SK-N-SH (cell line): ENCODE measurements at regions not wholly inside any gene's neighbourhood (a gene's known extent, or its start where the extent isn't known, plus 50 kb on each side); places are given as distances from the start of the nearest gene placed in this dataset.

Experiments used
- CTCF ChIA-PET: fragments of 300-600, 350-600 bp; formaldehyde crosslinking; extraction: SDS; loops from one replicate; lab custom pipeline; 2021; lab: Yijun Ruan, JAX
- POLR2A ChIA-PET: fragments of 350-600 bp; sonication (Branson Sonifier 250); formaldehyde crosslinking; extraction: SDS; loops from one replicate; lab custom pipeline; 2020; ENCODE audit warnings: antibody characterized with exemption, inconsistent platforms; lab: Yijun Ruan, JAX
- DNase-seq: peaks from one replicate; pipeline ENCODE4 v3.0.0; 2012
- H2AFZ ChIP-seq: fragments of 200-600 bp; sonication (generic); 2 replicates; pipeline ENCODE4 v1.8.1; 2016; ENCODE audit warnings: antibody characterized with exemption, mild to moderate bottlenecking, low read depth
- H3F3A ChIP-seq: fragments of 200-600 bp; sonication (generic); replicated peaks from 2 replicates; pipeline ENCODE3; 2016; ENCODE audit warnings: antibody characterized with exemption, mild to moderate bottlenecking; ENCODE audit not compliant: insufficient read depth
- H3K27ac ChIP-seq, 2 experiments: fragments of 200-500 bp in 1 of 2; fragments of 200-600 bp in 1 of 2; sonication (Bioruptor generic) in 1 of 2; sonication (generic), shearing (Covaris generic) in 1 of 2; 2 replicates each; pipeline versions ENCODE4 v1.5.1 to v1.6.1; 2014 to 2016; ENCODE audit warnings: low read depth in 2 of 2, inconsistent platforms in 1 of 2, low read length in 1 of 2, mild to moderate bottlenecking in 1 of 2, mixed read lengths in 1 of 2
- H3K27me3 ChIP-seq: fragments of 200-600 bp; sonication (generic), shearing (Covaris generic); 2 replicates; pipeline ENCODE4 v1.6.1; 2016; ENCODE audit warnings: mixed run types; ENCODE audit not compliant: insufficient read depth
- H3K36me3 ChIP-seq, 2 experiments: fragments of 200-500 bp in 1 of 2; fragments of 200-600 bp in 1 of 2; sonication (Bioruptor generic) in 1 of 2; sonication (generic) in 1 of 2; replicated peaks in 1 of 2; 2 replicates each; pipeline versions ENCODE3 to v1.5.1; 2014 to 2016; ENCODE audit warnings: low read length in 1 of 2, mild to moderate bottlenecking in 1 of 2; ENCODE audit not compliant: insufficient read depth in 2 of 2, control insufficient read depth in 1 of 2
- H3K4me1 ChIP-seq, 2 experiments: fragments of 200-500 bp in 1 of 2; fragments of 200-600 bp in 1 of 2; sonication (Bioruptor generic) in 1 of 2; sonication (generic), shearing (Covaris generic) in 1 of 2; 2 replicates each; pipeline versions ENCODE4 v1.5.1 to v1.6.1; 2014 to 2016; ENCODE audit warnings: low read depth in 1 of 2, low read length in 1 of 2, mixed run types in 1 of 2; ENCODE audit not compliant: insufficient read depth in 2 of 2, control insufficient read depth in 1 of 2
- H3K4me2 ChIP-seq: fragments of 200-600 bp; sonication (generic), shearing (Covaris generic); 2 replicates; pipeline ENCODE4 v1.6.1; 2017; ENCODE audit warnings: mixed run types
- H3K4me3 ChIP-seq, 2 experiments: fragments of 200-500 bp in 1 of 2; fragments of 200-600 bp in 1 of 2; sonication (Bioruptor generic) in 1 of 2; sonication (generic), shearing (Covaris generic) in 1 of 2; 2 replicates each; pipeline versions ENCODE4 v1.5.1 to v1.8.1; 2014 to 2016; ENCODE audit warnings: low read depth in 2 of 2, inconsistent platforms in 1 of 2, low read length in 1 of 2, mild to moderate bottlenecking in 1 of 2, mixed read lengths in 1 of 2, moderate library complexity in 1 of 2
- H3K79me2 ChIP-seq: fragments of 200-600 bp; sonication (generic); 2 replicates; pipeline ENCODE4 v1.8.1; 2017; ENCODE audit warnings: mild to moderate bottlenecking; ENCODE audit not compliant: insufficient read depth
- H3K9ac ChIP-seq: fragments of 200-600 bp; sonication (generic); 2 replicates; pipeline ENCODE4 v1.6.1; 2017; ENCODE audit warnings: mixed run types
- H3K9me2 ChIP-seq: fragments of 200-600 bp; sonication (generic); 2 replicates; pipeline ENCODE4 v1.6.1; 2017; ENCODE audit warnings: mixed run types
- H3K9me3 ChIP-seq: fragments of 200-600 bp; sonication (generic); 2 replicates; pipeline ENCODE4 v1.6.1; 2017; ENCODE audit warnings: mixed run types, mild to moderate bottlenecking, moderate library complexity
- H4K20me1 ChIP-seq: fragments of 200-600 bp; sonication (generic); 2 replicates; pipeline ENCODE4 v1.6.1; 2017; ENCODE audit warnings: mild to moderate bottlenecking, mixed run types; ENCODE audit not compliant: insufficient read depth
- CHD2 ChIP-seq: fragments of 150-350 bp; IDR thresholded peaks from 2 replicates; pipeline ENCODE4 v1.6.1; 2018; ENCODE audit warnings: low read length; ENCODE audit not compliant: partially characterized antibody
- EP300 ChIP-seq, 2 experiments: IDR thresholded peaks; 2 replicates each; pipeline versions ENCODE4 v1.4.0 to v1.6.1; 2012; ENCODE audit warnings: borderline replicate concordance in 1 of 2, low read depth in 1 of 2, low read length in 1 of 2
- MXI1 ChIP-seq: IDR thresholded peaks from 2 replicates; pipeline ENCODE4 v1.6.1; 2012; ENCODE audit warnings: mild to moderate bottlenecking, low read depth, low read length, improper control_type of control experiment
- NFIC ChIP-seq: IDR thresholded peaks from 2 replicates; pipeline ENCODE4 v1.4.0; 2012; ENCODE audit warnings: borderline replicate concordance
- NRF1 ChIP-seq: IDR thresholded peaks from 2 replicates; pipeline ENCODE4 v1.6.1; 2012; ENCODE audit warnings: low read depth, mild to moderate bottlenecking, low read length
- RCOR1 ChIP-seq: fragments of 150-350 bp; IDR thresholded peaks from 2 replicates; pipeline ENCODE4 v1.6.1; 2017; ENCODE audit warnings: antibody characterized with exemption, low read length
- RFX5 ChIP-seq: IDR thresholded peaks from 2 replicates; pipeline ENCODE4 v1.6.1; 2012; ENCODE audit warnings: mild to moderate bottlenecking, improper control_type of control experiment, low read length
- RXRA ChIP-seq: IDR thresholded peaks from 2 replicates; pipeline ENCODE4 v1.4.0; 2012; ENCODE audit warnings: low read depth, mild to moderate bottlenecking, borderline replicate concordance
- SMC3 ChIP-seq: IDR thresholded peaks from 2 replicates; pipeline ENCODE4 v1.6.1; 2012; ENCODE audit warnings: low read depth, low read length, improper control_type of control experiment
- TCF12 ChIP-seq: IDR thresholded peaks from 2 replicates; pipeline ENCODE4 v1.4.0; 2012
- YY1 ChIP-seq: IDR thresholded peaks from 2 replicates; pipeline ENCODE4 v1.4.0; 2012; ENCODE audit warnings: low read depth, mild to moderate bottlenecking
- WGBS: methylation state at CpG from one replicate; pipeline ENCODE4 v1.1.6; 2017; ENCODE audit warnings: low lambda C conversion rate; 5-methylcytosine and 5-hydroxymethylcytosine counted together
- TF ChIP-seq, protein P1 (sequence below): IDR thresholded peaks from 2 replicates; pipeline ENCODE4; 2012
- TF ChIP-seq, protein P2 (sequence below): fragments of 150-350 bp; IDR thresholded peaks from 2 replicates; pipeline ENCODE4 v1.6.1; 2016; ENCODE audit warnings: mild to moderate bottlenecking, low read depth, low read length
- TF ChIP-seq, protein P3 (sequence below): fragments of 150-350 bp; IDR thresholded peaks from 2 replicates; pipeline ENCODE4 v1.6.1; 2017; ENCODE audit warnings: antibody characterized with exemption, low read length, low read depth, borderline replicate concordance

DNA sequence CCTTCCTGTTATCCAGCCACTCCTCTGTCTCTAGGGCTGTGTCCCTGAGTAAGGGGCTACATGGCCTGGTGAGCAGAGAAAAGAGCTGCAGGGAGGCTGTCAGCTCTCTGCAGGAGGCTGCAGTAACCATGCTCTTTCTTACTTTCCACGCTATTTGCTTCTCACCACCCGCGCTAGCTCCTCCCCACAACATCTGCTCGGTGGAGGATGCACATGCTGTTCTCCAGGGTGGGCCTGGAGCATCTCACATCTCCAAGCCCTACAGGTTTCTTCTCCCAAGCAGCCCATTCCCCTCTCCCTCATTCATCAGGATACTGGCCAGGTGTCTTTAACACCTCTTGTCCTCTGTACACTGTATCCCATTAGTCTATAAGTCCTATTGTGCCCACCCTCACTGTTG is 103.8 kb downstream of the IER5 start (continued):
- TF ChIP-seq SMC3, result no peak
- TF ChIP-seq TCF12, result no peak
- no peak for TF ChIP-seq YY1
- no peak for TF ChIP-seq EP300 (IDR thresholded peaks at IDR 0.05; ENCODE audit: borderline replicate concordance in 1 of 2, low read depth in 1 of 2, low read length in 1 of 2)
- TF ChIP-seq, protein P1, sequence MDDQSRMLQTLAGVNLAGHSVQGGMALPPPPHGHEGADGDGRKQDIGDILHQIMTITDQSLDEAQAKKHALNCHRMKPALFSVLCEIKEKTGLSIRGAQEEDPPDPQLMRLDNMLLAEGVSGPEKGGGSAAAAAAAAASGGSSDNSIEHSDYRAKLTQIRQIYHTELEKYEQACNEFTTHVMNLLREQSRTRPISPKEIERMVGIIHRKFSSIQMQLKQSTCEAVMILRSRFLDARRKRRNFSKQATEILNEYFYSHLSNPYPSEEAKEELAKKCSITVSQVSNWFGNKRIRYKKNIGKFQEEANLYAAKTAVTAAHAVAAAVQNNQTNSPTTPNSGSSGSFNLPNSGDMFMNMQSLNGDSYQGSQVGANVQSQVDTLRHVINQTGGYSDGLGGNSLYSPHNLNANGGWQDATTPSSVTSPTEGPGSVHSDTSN, result no peak
- TF ChIP-seq RXRA, result no peak

DNA sequence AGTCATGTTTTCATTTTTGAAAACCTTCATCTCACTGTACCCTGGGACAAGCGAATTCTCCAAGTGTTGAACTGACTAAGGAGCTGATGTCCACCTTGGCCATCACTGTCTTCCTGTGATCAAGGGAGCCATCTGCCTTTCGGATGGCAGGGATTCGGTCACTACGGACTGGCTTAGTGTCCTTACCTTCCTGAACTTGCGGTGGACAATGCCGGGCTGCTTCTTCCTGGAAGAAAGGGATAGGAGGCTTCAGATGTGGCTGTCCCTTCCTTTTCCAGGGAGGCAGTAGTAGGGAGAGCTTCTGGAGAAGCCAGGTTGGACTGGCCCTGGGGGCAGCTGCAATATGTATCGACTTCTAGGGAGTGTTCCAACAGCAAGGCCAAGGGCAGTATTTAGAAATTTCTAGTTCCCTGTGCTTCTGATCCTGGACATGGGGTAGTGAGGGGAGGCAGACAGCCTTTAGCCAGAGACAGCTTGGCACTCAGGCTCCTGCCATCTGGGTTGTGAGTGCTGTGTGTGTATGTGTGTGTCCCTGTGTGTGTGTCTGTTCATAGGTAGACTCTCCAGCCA is 114.6 kb downstream of the IER5 start:
- DNase-seq, result no peak
- POLR2A ChIA-PET, result no interaction called here
- Histone ChIP-seq H2AFZ (no peak overlapping the region), H4K20me1 (no peaks in the 10 kb centered on the region), H3K27ac (no peak overlapping the region), H3F3A (no peaks in the 10 kb centered on the region), H3K79me2 (no peaks in the 10 kb centered on the region), H3K9ac (no peak overlapping the region), H3K4me3 (no peak overlapping the region), H3K4me2 (no peak overlapping the region), H3K4me1 (no peaks in the 10 kb centered on the region), H3K27me3 (peaks cover 17% of the 10 kb centered on the region; the same call in 1 of the 2 replicates), H3K9me2 (no peaks in the 10 kb centered on the region), H3K36me3 (no peaks in the 10 kb centered on the region), H3K9me3 (no peaks in the 10 kb centered on the region)
- WGBS, result 34% methylated on average over 6 of the region's 7 CpGs
- CTCF ChIA-PET, result interaction anchor here (1.2 to 6.1 kb wide), 4 partner anchors 14 to 878 kb away, joined by 3 to 38 read pairs (median 8); no protein-coding TSS in a partner anchor
- no peak for TF ChIP-seq RXRA
- TF ChIP-seq NFIC, result no peak
- no peak for TF ChIP-seq CHD2
- no peak for TF ChIP-seq NRF1
- no peak for TF ChIP-seq MXI1
- no peak for TF ChIP-seq TCF12
- TF ChIP-seq, protein P2, sequence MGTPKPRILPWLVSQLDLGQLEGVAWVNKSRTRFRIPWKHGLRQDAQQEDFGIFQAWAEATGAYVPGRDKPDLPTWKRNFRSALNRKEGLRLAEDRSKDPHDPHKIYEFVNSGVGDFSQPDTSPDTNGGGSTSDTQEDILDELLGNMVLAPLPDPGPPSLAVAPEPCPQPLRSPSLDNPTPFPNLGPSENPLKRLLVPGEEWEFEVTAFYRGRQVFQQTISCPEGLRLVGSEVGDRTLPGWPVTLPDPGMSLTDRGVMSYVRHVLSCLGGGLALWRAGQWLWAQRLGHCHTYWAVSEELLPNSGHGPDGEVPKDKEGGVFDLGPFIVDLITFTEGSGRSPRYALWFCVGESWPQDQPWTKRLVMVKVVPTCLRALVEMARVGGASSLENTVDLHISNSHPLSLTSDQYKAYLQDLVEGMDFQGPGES, result no peak
- TF ChIP-seq, protein P3, sequence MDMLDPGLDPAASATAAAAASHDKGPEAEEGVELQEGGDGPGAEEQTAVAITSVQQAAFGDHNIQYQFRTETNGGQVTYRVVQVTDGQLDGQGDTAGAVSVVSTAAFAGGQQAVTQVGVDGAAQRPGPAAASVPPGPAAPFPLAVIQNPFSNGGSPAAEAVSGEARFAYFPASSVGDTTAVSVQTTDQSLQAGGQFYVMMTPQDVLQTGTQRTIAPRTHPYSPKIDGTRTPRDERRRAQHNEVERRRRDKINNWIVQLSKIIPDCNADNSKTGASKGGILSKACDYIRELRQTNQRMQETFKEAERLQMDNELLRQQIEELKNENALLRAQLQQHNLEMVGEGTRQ, result no peak
- no peak for TF ChIP-seq RFX5
- no peak for TF ChIP-seq RCOR1
